ENCODE measurements at regions not wholly inside any gene's neighbourhood (a gene's known extent, or its start where the extent isn't known, plus 50 kb on each side); places are given as distances from the start of the nearest gene placed in this dataset.

DNA sequence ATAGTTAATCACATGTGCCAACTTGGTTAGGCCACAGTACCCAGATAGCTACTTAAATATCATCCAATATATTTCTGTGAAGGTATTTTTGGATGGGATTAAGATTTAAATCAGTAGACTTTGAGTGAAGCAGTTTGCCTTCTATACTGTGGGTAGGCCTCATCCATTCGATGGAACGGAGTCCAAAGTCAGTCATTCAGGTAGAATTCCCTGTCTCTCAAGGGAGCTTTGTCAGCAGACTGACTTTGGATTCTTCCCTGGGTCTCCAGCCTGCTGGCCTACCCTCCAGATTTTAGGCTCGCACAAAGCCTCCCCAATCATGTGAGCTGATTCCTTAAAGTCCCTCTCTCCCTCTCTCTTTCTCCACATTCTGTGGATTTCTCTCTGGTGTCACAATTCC is 145.1 kb upstream of the MAGI3 start:
- TF ChIP-seq, protein P1, sequence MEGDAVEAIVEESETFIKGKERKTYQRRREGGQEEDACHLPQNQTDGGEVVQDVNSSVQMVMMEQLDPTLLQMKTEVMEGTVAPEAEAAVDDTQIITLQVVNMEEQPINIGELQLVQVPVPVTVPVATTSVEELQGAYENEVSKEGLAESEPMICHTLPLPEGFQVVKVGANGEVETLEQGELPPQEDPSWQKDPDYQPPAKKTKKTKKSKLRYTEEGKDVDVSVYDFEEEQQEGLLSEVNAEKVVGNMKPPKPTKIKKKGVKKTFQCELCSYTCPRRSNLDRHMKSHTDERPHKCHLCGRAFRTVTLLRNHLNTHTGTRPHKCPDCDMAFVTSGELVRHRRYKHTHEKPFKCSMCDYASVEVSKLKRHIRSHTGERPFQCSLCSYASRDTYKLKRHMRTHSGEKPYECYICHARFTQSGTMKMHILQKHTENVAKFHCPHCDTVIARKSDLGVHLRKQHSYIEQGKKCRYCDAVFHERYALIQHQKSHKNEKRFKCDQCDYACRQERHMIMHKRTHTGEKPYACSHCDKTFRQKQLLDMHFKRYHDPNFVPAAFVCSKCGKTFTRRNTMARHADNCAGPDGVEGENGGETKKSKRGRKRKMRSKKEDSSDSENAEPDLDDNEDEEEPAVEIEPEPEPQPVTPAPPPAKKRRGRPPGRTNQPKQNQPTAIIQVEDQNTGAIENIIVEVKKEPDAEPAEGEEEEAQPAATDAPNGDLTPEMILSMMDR (IDR thresholded peaks at IDR 0.05), result no peak
- TF ChIP-seq EMX1 (CRISPR knock-in tag; IDR thresholded peaks at IDR 0.05) (no peak), MAX (CRISPR knock-in tag; IDR thresholded peaks at IDR 0.05) (no peak), USF2 (CRISPR knock-in tag; IDR thresholded peaks at IDR 0.05) (no peak), GTF2I (CRISPR knock-in tag; conservative IDR thresholded peaks at IDR 0.05) (no peak), ZNF232 (CRISPR knock-in tag; IDR thresholded peaks at IDR 0.05) (no peak), CREM (CRISPR knock-in tag; IDR thresholded peaks at IDR 0.05) (no peak)

Data from WTC11 (cell line).